ENCODE measurements at regions not wholly inside any gene's neighbourhood (a gene's known extent, or its start where the extent isn't known, plus 50 kb on each side); places are given as distances from the start of the nearest gene placed in this dataset.
"Not testable (repeated sequence)": the region's sequence is repeated elsewhere in the genome, so short reads cannot be mapped to it uniquely, and the experiment has no call there.

GRCh38 chr6:27653143-27653825 lies 180.4 kb upstream of the ZNF184 start:
- not testable (repeated sequence) for H3K4me1 ChIP-seq (ENCODE audit: control insufficient read depth, insufficient read depth, low read length); DNase-seq; H3K27ac ChIP-seq (ENCODE audit: low read length); H3K9me3 ChIP-seq (replicated peaks; ENCODE audit: control insufficient read depth, low read depth, low read length); H3K36me3 ChIP-seq (ENCODE audit: control insufficient read depth, insufficient read depth, low read length); H3K4me3 ChIP-seq (ENCODE audit: low read length)
- 44% methylated on average over 39 of the region's 60 CpGs for WGBS (ENCODE audit: insufficient coverage)
- H3K27me3 ChIP-seq (ENCODE audit: control insufficient read depth, insufficient read depth, low read length), result peaks cover 25% of the 10 kb centered on the region

- Histone ChIP-seq H3K36me3 (ENCODE audit: control insufficient read depth, insufficient read depth, low read length) (no peaks in the 10 kb centered on the region), H3K4me1 (ENCODE audit: control insufficient read depth, insufficient read depth, low read length) (no peaks in the 10 kb centered on the region), H3K9me3 (replicated peaks; ENCODE audit: control insufficient read depth, low read depth, low read length) (no peaks in the 10 kb centered on the region), H3K4me3 (ENCODE audit: low read length) (no peak overlapping the region), H3K27me3 (ENCODE audit: control insufficient read depth, insufficient read depth, low read length) (peaks cover 25% of the 10 kb centered on the region), H3K27ac (ENCODE audit: low read length) (no peak overlapping the region)
- 14% methylated on average over 3 of the region's 7 CpGs for WGBS (ENCODE audit: insufficient coverage)
- DNase-seq, result no peak
Observed at GRCh38 chr6:27651371-27651732, 178.4 kb upstream of the ZNF184 start.

- no peak overlapping the region for H3K4me3 ChIP-seq (ENCODE audit: low read length)
- H3K4me1 ChIP-seq (ENCODE audit: control insufficient read depth, insufficient read depth, low read length), result no peaks in the 10 kb centered on the region
- peaks cover 25% of the 10 kb centered on the region for H3K27me3 ChIP-seq (ENCODE audit: control insufficient read depth, insufficient read depth, low read length)
- no peak overlapping the region for H3K27ac ChIP-seq (ENCODE audit: low read length)
- H3K9me3 ChIP-seq (replicated peaks; ENCODE audit: control insufficient read depth, low read depth, low read length), result no peaks in the 10 kb centered on the region
- no peaks in the 10 kb centered on the region for H3K36me3 ChIP-seq (ENCODE audit: control insufficient read depth, insufficient read depth, low read length)
- WGBS (ENCODE audit: insufficient coverage), result 5% methylated on average over 2 of the region's 17 CpGs
- DNase-seq, result peak; percentile 37
Observed at GRCh38 chr6:27650620-27651370, 177.9 kb upstream of the ZNF184 start.

- Histone ChIP-seq H3K27me3 (ENCODE audit: control insufficient read depth, insufficient read depth, low read length) (peaks cover 6% of the 10 kb centered on the region), H3K4me1 (ENCODE audit: control insufficient read depth, insufficient read depth, low read length) (no peaks in the 10 kb centered on the region), H3K36me3 (ENCODE audit: control insufficient read depth, insufficient read depth, low read length) (no peaks in the 10 kb centered on the region), H3K4me3 (ENCODE audit: low read length) (no peak overlapping the region), H3K27ac (ENCODE audit: low read length) (no peak overlapping the region), H3K9me3 (replicated peaks; ENCODE audit: control insufficient read depth, low read depth, low read length) (no peaks in the 10 kb centered on the region)
- 78% methylated on average over 5 of the region's 6 CpGs for WGBS (ENCODE audit: insufficient coverage)
- no peak for DNase-seq
Observed at GRCh38 chr6:27644528-27644927, 171.6 kb upstream of the ZNF184 start.

- Histone ChIP-seq H3K9me3 (replicated peaks; ENCODE audit: control insufficient read depth, low read depth, low read length) (no peaks in the 10 kb centered on the region), H3K27ac (ENCODE audit: low read length) (no peak overlapping the region), H3K4me1 (ENCODE audit: control insufficient read depth, insufficient read depth, low read length) (no peaks in the 10 kb centered on the region), H3K27me3 (ENCODE audit: control insufficient read depth, insufficient read depth, low read length) (peaks cover 4% of the 10 kb centered on the region), H3K4me3 (ENCODE audit: low read length) (no peak overlapping the region), H3K36me3 (ENCODE audit: control insufficient read depth, insufficient read depth, low read length) (no peaks in the 10 kb centered on the region)
- 84% methylated on average over 4 of the region's 12 CpGs for WGBS (ENCODE audit: insufficient coverage)
- no peak for DNase-seq
Observed at GRCh38 chr6:27642744-27643456, 170.0 kb upstream of the ZNF184 start.

GRCh38 chr6:27635886-27636285 lies 163.0 kb upstream of the ZNF184 start:
- H3K4me3 ChIP-seq (ENCODE audit: low read length); H3K27ac ChIP-seq (ENCODE audit: low read length); H3K4me1 ChIP-seq (ENCODE audit: control insufficient read depth, insufficient read depth, low read length); H3K9me3 ChIP-seq (replicated peaks; ENCODE audit: control insufficient read depth, low read depth, low read length); DNase-seq; H3K36me3 ChIP-seq (ENCODE audit: control insufficient read depth, insufficient read depth, low read length): not testable (repeated sequence)
- WGBS (ENCODE audit: insufficient coverage), result 71% methylated on average over 1 of the region's 4 CpGs
- H3K27me3 ChIP-seq (ENCODE audit: control insufficient read depth, insufficient read depth, low read length), result peaks cover 19% of the 10 kb centered on the region

GRCh38 chr6:27633221-27633688 lies 160.3 kb upstream of the ZNF184 start:
- H3K9me3 ChIP-seq (replicated peaks; ENCODE audit: control insufficient read depth, low read depth, low read length); H3K4me1 ChIP-seq (ENCODE audit: control insufficient read depth, insufficient read depth, low read length); DNase-seq; H3K36me3 ChIP-seq (ENCODE audit: control insufficient read depth, insufficient read depth, low read length); H3K4me3 ChIP-seq (ENCODE audit: low read length); H3K27ac ChIP-seq (ENCODE audit: low read length): not testable (repeated sequence)
- H3K27me3 ChIP-seq (ENCODE audit: control insufficient read depth, insufficient read depth, low read length), result peaks cover 29% of the 10 kb centered on the region
- WGBS (ENCODE audit: insufficient coverage), result 55% methylated on average over 2 of the region's 4 CpGs

GRCh38 chr6:27631609-27631916 lies 158.7 kb upstream of the ZNF184 start:
- no peak for DNase-seq
- Histone ChIP-seq H3K27ac (ENCODE audit: low read length) (no peak overlapping the region), H3K4me1 (ENCODE audit: control insufficient read depth, insufficient read depth, low read length) (no peaks in the 10 kb centered on the region), H3K36me3 (ENCODE audit: control insufficient read depth, insufficient read depth, low read length) (no peaks in the 10 kb centered on the region), H3K4me3 (ENCODE audit: low read length) (no peak overlapping the region), H3K9me3 (replicated peaks; ENCODE audit: control insufficient read depth, low read depth, low read length) (no peaks in the 10 kb centered on the region), H3K27me3 (ENCODE audit: control insufficient read depth, insufficient read depth, low read length) (peaks cover 31% of the 10 kb centered on the region)
- no CpG with 5 or more reads among the region's 1 CpG for WGBS (ENCODE audit: insufficient coverage)

- Histone ChIP-seq H3K27me3 (ENCODE audit: control insufficient read depth, insufficient read depth, low read length) (peaks cover 29% of the 10 kb centered on the region), H3K9me3 (replicated peaks; ENCODE audit: control insufficient read depth, low read depth, low read length) (no peaks in the 10 kb centered on the region), H3K4me1 (ENCODE audit: control insufficient read depth, insufficient read depth, low read length) (no peaks in the 10 kb centered on the region), H3K36me3 (ENCODE audit: control insufficient read depth, insufficient read depth, low read length) (no peaks in the 10 kb centered on the region), H3K27ac (ENCODE audit: low read length) (no peak overlapping the region), H3K4me3 (ENCODE audit: low read length) (peak overlapping the region; percentile 29)
- peak; percentile 42 for DNase-seq
- WGBS (ENCODE audit: insufficient coverage), result 1% methylated on average over 43 of the region's 51 CpGs
Observed at GRCh38 chr6:27630727-27631608, 158.1 kb upstream of the ZNF184 start.

All from muscle of leg (tissue), 3 donors.